CD4-positive, alpha-beta T cell (primary cell): ENCODE measurements at regions not wholly inside any gene's neighbourhood (a gene's known extent, or its start where the extent isn't known, plus 50 kb on each side); places are given as distances from the start of the nearest gene placed in this dataset.

ENCODE experiments used
- ATAC-seq: fragments of 200-7000 bp; cut with Tn5 transposase; one replicate; pipeline ENCODE4 v1.10.0; 2022; ENCODE audit warnings: mild to moderate bottlenecking; ENCODE audit not compliant: poor library complexity
- CTCF ChIA-PET: fragments of 350-600 bp; sonication (Branson Sonifier 250); formaldehyde crosslinking; loops from one replicate; lab custom pipeline; 2021; ENCODE audit warnings: antibody characterized with exemption, inconsistent platforms; lab: Charles Lee
- POLR2A ChIA-PET: fragments of 350-600 bp; sonication (Branson Sonifier 250); formaldehyde crosslinking; loops from one replicate; lab custom pipeline; 2021; ENCODE audit warnings: antibody characterized with exemption, inconsistent platforms; lab: Charles Lee
- DNase-seq, 14 experiments: peaks; one replicate each; pipeline ENCODE4 v3.0.0-alpha.2; 2013 to 2020; ENCODE audit warnings: mixed read lengths in 2 of 14
- H3K27ac ChIP-seq, 2 donors: one replicate each; pipeline versions ENCODE4 v1.5.1 to v1.7.0; 2013; ENCODE audit warnings: low read length in 2 of 2, low read depth in 1 of 2, mild to moderate bottlenecking in 1 of 2
- H3K27me3 ChIP-seq, 2 experiments: 1 replicate in 1 of 2; 2 replicates in 1 of 2; pipeline versions ENCODE4 v1.6.1 to v1.7.0; 2013; ENCODE audit warnings: low read length in 2 of 2, control low read depth in 1 of 2, mild to moderate bottlenecking in 1 of 2, moderate library complexity in 1 of 2; ENCODE audit not compliant: insufficient read depth in 2 of 2, control insufficient read depth in 1 of 2
- H3K36me3 ChIP-seq: one replicate; pipeline ENCODE4 v1.6.1; 2013; ENCODE audit warnings: low read length, control low read depth; ENCODE audit not compliant: insufficient read depth
- H3K4me1 ChIP-seq: one replicate; pipeline ENCODE4 v1.6.1; 2013; ENCODE audit warnings: low read length, control low read depth; ENCODE audit not compliant: insufficient read depth
- H3K4me3 ChIP-seq: one replicate; pipeline ENCODE4 v1.5.1; 2013; ENCODE audit warnings: mild to moderate bottlenecking, low read length, moderate library complexity
- H3K9me3 ChIP-seq, 2 experiments: 1 replicate in 1 of 2; 2 replicates in 1 of 2; pipeline versions ENCODE4 v1.6.1 to v1.7.0; 2013; ENCODE audit warnings: low read length in 2 of 2, mild to moderate bottlenecking in 2 of 2, control low read depth in 1 of 2, moderate library complexity in 1 of 2; ENCODE audit not compliant: control insufficient read depth in 1 of 2, insufficient read depth in 1 of 2
- H3K27ac Mint-ChIP-seq: one replicate; pipeline ENCODE4 v1.8.0; 2020; ENCODE audit warnings: mixed read lengths
- H3K27me3 Mint-ChIP-seq: one replicate; pipeline ENCODE4 v1.8.0; 2021; ENCODE audit warnings: mixed read lengths
- H3K36me3 Mint-ChIP-seq: one replicate; pipeline ENCODE4 v1.8.0; 2021; ENCODE audit warnings: low read depth, mixed read lengths
- H3K4me1 Mint-ChIP-seq: one replicate; pipeline ENCODE4 v1.8.0; 2021; ENCODE audit warnings: low read depth, mixed read lengths
- H3K4me3 Mint-ChIP-seq: one replicate; pipeline ENCODE4 v1.8.0; 2020; ENCODE audit warnings: mild to moderate bottlenecking, mixed read lengths
- H3K9me3 Mint-ChIP-seq: one replicate; pipeline ENCODE4 v1.8.0; 2020; ENCODE audit warnings: mixed read lengths
- intact Hi-C, 2 experiments: fragments of 100-400 bp; cut with DNase I in 1 of 2; cut with micrococcal nuclease in 1 of 2; formaldehyde crosslinking; loops; one replicate each; pipeline versions ENCODE4 v1.15.1 to v1.9.0; 2023 to 2025; cut with DNase I, micrococcal nuclease
- TF ChIP-seq, protein P1 (sequence below): fragments of 200-600 bp; IDR thresholded peaks from one replicate; pipeline ENCODE4 v1.8.0; 2022; ENCODE audit warnings: antibody characterized with exemption, mild to moderate bottlenecking

DNA sequence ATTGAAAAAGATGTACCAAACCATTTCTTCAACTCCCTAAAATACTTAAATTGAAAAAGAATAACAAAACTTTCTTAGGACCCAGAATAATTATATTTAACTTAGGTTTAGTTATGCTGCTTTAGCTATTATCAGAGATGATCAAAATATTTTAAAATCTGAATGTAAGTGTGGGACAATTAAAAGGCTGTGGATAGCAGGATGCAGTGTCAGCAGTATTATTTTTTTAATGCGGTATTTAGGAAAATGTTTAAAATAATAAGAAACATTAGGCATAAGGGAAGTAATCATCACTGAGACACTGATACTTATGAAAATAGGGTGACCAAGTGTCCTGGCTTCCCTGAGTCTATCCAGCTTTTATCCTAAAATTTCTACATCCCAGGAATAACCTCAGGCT, 161.5 kb upstream of the PTCHD4 start:
- ATAC-seq, result no peak
- H3K36me3 Mint-ChIP-seq, result no peaks in the 10 kb centered on the region

DNA sequence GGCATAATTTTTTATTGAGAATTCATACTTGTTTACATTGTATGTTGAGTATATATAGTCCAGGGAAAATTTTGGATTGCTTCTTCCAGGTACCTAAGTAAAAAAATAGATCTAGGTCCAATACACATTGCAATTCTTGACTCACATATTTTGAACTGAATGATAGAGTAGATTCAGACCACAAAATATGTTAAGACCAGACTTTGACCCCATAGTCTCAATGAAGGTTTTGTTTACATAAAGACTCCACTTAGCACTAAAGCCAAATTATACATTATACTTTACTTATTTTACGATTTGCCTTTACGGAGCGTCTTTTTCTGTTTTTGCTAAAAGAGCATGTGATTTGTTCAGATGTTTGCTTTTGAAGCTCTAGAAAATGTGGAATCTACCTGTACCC, 144.1 kb upstream of the PTCHD4 start:
- intact Hi-C loops, result no loop called here
- no peaks in the 10 kb centered on the region for H3K9me3 ChIP-seq
- Mint-ChIP-seq H3K4me1 (no peaks in the 10 kb centered on the region), H3K27me3 (no peaks in the 10 kb centered on the region), H3K36me3 (no peaks in the 10 kb centered on the region), H3K4me3 (no peak overlapping the region), H3K27ac (no peak overlapping the region), H3K9me3 (no peaks in the 10 kb centered on the region)
- no peaks in the 10 kb centered on the region for H3K27me3 ChIP-seq
- H3K36me3 ChIP-seq, result no peaks in the 10 kb centered on the region
- CTCF ChIA-PET, result no interaction called here
- TF ChIP-seq, protein P1, sequence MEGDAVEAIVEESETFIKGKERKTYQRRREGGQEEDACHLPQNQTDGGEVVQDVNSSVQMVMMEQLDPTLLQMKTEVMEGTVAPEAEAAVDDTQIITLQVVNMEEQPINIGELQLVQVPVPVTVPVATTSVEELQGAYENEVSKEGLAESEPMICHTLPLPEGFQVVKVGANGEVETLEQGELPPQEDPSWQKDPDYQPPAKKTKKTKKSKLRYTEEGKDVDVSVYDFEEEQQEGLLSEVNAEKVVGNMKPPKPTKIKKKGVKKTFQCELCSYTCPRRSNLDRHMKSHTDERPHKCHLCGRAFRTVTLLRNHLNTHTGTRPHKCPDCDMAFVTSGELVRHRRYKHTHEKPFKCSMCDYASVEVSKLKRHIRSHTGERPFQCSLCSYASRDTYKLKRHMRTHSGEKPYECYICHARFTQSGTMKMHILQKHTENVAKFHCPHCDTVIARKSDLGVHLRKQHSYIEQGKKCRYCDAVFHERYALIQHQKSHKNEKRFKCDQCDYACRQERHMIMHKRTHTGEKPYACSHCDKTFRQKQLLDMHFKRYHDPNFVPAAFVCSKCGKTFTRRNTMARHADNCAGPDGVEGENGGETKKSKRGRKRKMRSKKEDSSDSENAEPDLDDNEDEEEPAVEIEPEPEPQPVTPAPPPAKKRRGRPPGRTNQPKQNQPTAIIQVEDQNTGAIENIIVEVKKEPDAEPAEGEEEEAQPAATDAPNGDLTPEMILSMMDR, result no peak
- no peaks in the 10 kb centered on the region for H3K4me1 ChIP-seq
- H3K27ac ChIP-seq, result no peak overlapping the region
- no peak for DNase-seq
- no peak for ATAC-seq
- H3K4me3 ChIP-seq, result no peak overlapping the region
- POLR2A ChIA-PET, result no interaction called here

More for the DNA sequence above, 161.5 kb upstream of the PTCHD4 start:
- H3K9me3 Mint-ChIP-seq, result peaks cover 13% of the 10 kb centered on the region
- no peaks in the 10 kb centered on the region for H3K27me3 ChIP-seq
- no peak for DNase-seq
- H3K36me3 ChIP-seq, result no peaks in the 10 kb centered on the region
- H3K4me1 Mint-ChIP-seq, result no peaks in the 10 kb centered on the region
- H3K4me3 ChIP-seq, result no peak overlapping the region
- H3K4me1 ChIP-seq, result no peaks in the 10 kb centered on the region
- ChIA-PET POLR2A (no interaction called here), CTCF (no interaction called here)
- intact Hi-C loops, result no loop called here
- H3K27me3 Mint-ChIP-seq, result no peaks in the 10 kb centered on the region
- TF ChIP-seq, protein P1, result no peak
- no peak overlapping the region for H3K4me3 Mint-ChIP-seq
- H3K27ac ChIP-seq, result no peak overlapping the region
- peaks cover 0 to 5% of the 10 kb centered on the region in 2 experiments for H3K9me3 ChIP-seq
- no peak overlapping the region for H3K27ac Mint-ChIP-seq

DNA sequence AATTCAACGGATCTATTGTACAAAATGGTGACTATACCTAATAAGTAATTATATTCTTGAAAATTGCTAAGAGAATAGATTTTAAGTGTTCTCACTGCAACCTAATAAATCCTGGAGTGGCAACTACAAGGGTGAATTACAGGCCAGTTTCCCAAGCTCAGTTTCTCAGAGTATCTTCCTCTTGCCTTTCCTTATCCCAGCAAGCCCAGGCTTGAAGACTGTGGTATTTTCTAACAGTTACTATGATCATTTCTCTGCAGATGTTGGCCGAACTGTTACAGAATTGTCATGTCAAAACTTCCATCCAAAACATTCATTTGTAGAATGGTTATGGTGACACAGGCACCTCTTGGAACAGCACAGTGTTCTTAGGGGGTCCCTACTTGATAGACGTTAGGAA, 138.1 kb upstream of the PTCHD4 start:
- H3K27me3 ChIP-seq, result no peaks in the 10 kb centered on the region
- no peak for DNase-seq
- no peak overlapping the region for H3K27ac ChIP-seq
- ChIA-PET CTCF (no interaction called here), POLR2A (no interaction called here)
- no peaks in the 10 kb centered on the region for H3K9me3 ChIP-seq
- ATAC-seq, result no peak
- no peaks in the 10 kb centered on the region for H3K36me3 ChIP-seq
- H3K4me1 ChIP-seq, result no peaks in the 10 kb centered on the region
- no peak overlapping the region for H3K27ac Mint-ChIP-seq
- no peaks in the 10 kb centered on the region for H3K27me3 Mint-ChIP-seq
- no peak overlapping the region for H3K4me3 Mint-ChIP-seq
- H3K9me3 Mint-ChIP-seq, result peaks cover under 1% of the 10 kb centered on the region
- no peaks in the 10 kb centered on the region for H3K4me1 Mint-ChIP-seq
- TF ChIP-seq, protein P1, result no peak
- no peak overlapping the region for H3K4me3 ChIP-seq
- H3K36me3 Mint-ChIP-seq, result no peaks in the 10 kb centered on the region
- intact Hi-C loops, result no loop called here
